BLaER1 (cell line): ENCODE measurements at regions not wholly inside any gene's neighbourhood (a gene's known extent, or its start where the extent isn't known, plus 50 kb on each side); places are given as distances from the start of the nearest gene placed in this dataset.
"Not testable (repeated sequence)": the region's sequence is repeated elsewhere in the genome, so short reads cannot be mapped to it uniquely, and the experiment has no call there.

Source experiments
- H3K27ac ChIP-seq: shearing (Covaris generic); formaldehyde crosslinking; 2 replicates; pipeline ENCODE4 v1.8.1; 2022
- H3K27me3 ChIP-seq: shearing (Covaris generic); formaldehyde crosslinking; 2 replicates; pipeline ENCODE4 v1.8.1; 2022
- H3K36me3 ChIP-seq: shearing (Covaris generic); formaldehyde crosslinking; 2 replicates; pipeline ENCODE4 v1.8.1; 2022
- H3K4me1 ChIP-seq: shearing (Covaris generic); formaldehyde crosslinking; 2 replicates; pipeline ENCODE4 v1.8.1; 2022
- H3K4me2 ChIP-seq: shearing (Covaris generic); formaldehyde crosslinking; 2 replicates; pipeline ENCODE4 v1.8.1; 2022
- H3K4me3 ChIP-seq: shearing (Covaris generic); formaldehyde crosslinking; 2 replicates; pipeline ENCODE4 v1.8.1; 2022
- H3K9ac ChIP-seq: shearing (Covaris generic); formaldehyde crosslinking; 2 replicates; pipeline ENCODE4 v1.8.1; 2022
- H3K9me3 ChIP-seq: shearing (Covaris generic); formaldehyde crosslinking; 2 replicates; pipeline ENCODE4 v1.8.1; 2022
- H4K20me1 ChIP-seq: shearing (Covaris generic); formaldehyde crosslinking; 2 replicates; pipeline ENCODE4 v1.8.1; 2022
- Cebpa-rat ChIP-seq: shearing (Covaris generic); IDR thresholded peaks from 2 replicates; pipeline ENCODE4 v1.8.1; 2022

DNA sequence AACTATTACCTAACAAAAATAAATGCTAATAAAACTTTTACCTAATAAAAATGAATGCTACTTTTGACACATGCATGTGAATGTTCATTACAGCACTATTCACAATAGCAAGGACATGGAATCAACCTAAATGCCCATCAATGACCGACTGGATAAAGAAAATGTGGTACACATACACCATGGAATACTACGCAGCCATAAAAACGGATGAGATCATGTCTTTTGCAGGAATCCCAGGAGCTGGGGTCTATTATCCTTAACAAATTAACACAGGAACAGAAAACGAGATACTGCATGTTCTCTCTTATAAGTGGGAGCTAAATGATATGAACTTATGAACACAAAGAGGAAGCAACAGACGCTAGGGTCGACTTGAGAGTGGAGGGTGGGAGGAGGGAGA lies 88.1 kb upstream of the FAM204A start:
- Histone ChIP-seq H4K20me1 (no peaks in the 10 kb centered on the region), H3K4me2 (no peak overlapping the region)

DNA sequence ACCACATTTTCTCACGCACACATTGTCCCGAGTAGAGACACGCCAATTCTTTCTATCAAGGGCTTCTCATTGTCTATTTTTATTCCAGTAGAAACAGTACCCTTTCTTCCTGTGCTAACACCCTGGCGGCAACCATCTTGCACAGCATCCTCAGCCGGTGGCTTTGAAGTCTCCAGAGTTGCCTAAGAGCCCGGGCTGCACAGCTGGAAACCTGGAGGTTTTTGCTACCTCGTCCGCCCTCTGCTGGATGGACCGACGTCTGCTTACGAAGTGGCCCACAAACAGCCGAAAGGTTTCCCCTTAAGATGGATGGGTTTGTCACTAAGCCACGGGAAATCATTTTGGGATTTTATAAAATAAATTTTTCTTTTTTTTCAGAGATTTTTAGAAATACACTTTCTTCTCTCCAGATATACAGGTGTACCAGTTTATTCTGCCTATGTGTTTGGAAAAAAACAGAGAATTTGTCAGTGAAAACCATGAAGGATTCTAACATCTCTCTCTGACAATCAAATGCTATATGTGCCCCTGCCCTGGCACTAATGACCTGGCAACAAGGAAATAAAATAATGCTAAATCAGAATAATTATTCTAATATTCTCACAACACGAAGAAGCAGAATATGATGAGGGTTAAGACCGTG lies 81.8 kb upstream of the FAM204A start:
- Histone ChIP-seq H3K4me2 (no peak overlapping the region), H3K27me3 (no peaks in the 10 kb centered on the region), H3K4me3 (no peak overlapping the region), H3K9ac (no peak overlapping the region), H4K20me1 (no peaks in the 10 kb centered on the region), H3K36me3 (no peaks in the 10 kb centered on the region), H3K4me1 (no peaks in the 10 kb centered on the region), H3K27ac (no peak overlapping the region), H3K9me3 (no peaks in the 10 kb centered on the region)
- TF ChIP-seq Cebpa-rat, result peak; percentile 87

More for the DNA sequence above, 88.1 kb upstream of the FAM204A start:
- Histone ChIP-seq H3K9me3 (no peaks in the 10 kb centered on the region), H3K27ac (no peak overlapping the region), H3K4me1 (no peaks in the 10 kb centered on the region), H3K4me3 (no peak overlapping the region), H3K36me3 (no peaks in the 10 kb centered on the region), H3K9ac (no peak overlapping the region), H3K27me3 (no peaks in the 10 kb centered on the region)
- no peak for TF ChIP-seq Cebpa-rat

DNA sequence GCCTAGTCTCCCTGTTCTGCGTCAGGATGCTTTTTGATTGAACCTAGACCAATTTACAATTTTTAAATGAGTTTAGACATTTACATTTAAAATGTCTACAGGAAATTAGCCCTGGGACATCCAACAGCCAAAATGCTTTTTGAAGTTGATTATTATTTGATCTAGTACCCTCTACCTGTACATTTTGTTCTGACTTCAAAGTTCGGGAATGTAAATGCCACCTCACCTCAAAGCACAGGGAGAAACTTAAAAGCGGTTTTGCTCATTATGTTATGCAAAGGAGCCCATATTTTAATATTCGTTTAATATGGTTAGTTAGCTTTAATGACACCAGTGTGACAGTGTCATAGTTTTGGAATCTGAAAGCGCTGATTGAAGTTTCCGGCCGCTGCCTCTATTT lies 80.1 kb upstream of the FAM204A start:
- no peak overlapping the region for H3K4me2 ChIP-seq
- no peaks in the 10 kb centered on the region for H3K36me3 ChIP-seq
- no peak overlapping the region for H3K4me3 ChIP-seq
- no peaks in the 10 kb centered on the region for H3K9me3 ChIP-seq
- no peaks in the 10 kb centered on the region for H3K4me1 ChIP-seq
- no peaks in the 10 kb centered on the region for H3K27me3 ChIP-seq
- H3K27ac ChIP-seq, result no peak overlapping the region
- TF ChIP-seq Cebpa-rat, result no peak
- no peaks in the 10 kb centered on the region for H4K20me1 ChIP-seq
- H3K9ac ChIP-seq, result no peak overlapping the region

DNA sequence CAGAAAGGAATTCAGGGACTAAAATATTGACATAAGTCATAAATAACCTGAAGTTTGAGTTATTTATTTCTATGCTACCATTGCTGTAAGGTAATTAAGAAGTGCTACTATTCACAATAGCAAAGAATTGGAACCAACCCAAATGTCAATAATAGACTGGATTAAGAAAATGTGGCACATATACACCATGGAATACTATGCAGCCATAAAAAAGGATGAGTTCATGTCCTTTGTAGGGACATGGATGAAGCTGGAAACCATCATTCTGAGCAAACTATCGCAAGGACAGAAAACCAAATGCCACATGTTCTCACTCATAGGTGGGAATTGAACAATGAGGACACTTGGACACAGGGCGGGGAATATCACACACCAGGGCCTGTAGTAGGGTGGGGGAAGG lies 77.9 kb upstream of the FAM204A start:
- not testable (repeated sequence) for H3K4me2 ChIP-seq, H3K4me1 ChIP-seq, H3K9ac ChIP-seq, H3K27me3 ChIP-seq, H3K4me3 ChIP-seq, H3K27ac ChIP-seq, H3K9me3 ChIP-seq, H3K36me3 ChIP-seq, H4K20me1 ChIP-seq

DNA sequence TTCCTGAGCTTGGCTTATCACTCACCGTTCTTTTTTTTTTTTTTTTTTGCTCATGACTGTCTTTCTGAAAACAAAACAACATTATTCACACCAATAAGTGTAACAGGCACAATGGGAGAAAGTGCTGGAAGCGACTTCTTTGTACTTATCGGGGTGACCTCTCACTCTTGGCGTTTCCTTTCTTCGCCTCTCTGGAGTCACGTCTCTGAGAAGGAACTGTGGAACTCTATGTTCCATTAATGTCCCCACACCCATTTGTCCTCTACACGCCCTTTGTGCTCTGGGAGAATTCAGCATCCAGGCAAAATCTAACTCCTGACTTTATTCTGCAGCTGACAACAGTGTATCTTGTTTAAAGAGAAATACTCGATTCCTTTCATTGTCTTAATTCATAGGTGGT lies 70.8 kb upstream of the FAM204A start:
- no peak overlapping the region for H3K4me2 ChIP-seq
- H3K9me3 ChIP-seq, result no peaks in the 10 kb centered on the region
- no peaks in the 10 kb centered on the region for H4K20me1 ChIP-seq
- no peaks in the 10 kb centered on the region for H3K27me3 ChIP-seq
- no peak for TF ChIP-seq Cebpa-rat
- H3K4me3 ChIP-seq, result no peak overlapping the region
- no peaks in the 10 kb centered on the region for H3K36me3 ChIP-seq
- H3K27ac ChIP-seq, result no peak overlapping the region
- H3K4me1 ChIP-seq, result no peaks in the 10 kb centered on the region
- no peak overlapping the region for H3K9ac ChIP-seq

DNA sequence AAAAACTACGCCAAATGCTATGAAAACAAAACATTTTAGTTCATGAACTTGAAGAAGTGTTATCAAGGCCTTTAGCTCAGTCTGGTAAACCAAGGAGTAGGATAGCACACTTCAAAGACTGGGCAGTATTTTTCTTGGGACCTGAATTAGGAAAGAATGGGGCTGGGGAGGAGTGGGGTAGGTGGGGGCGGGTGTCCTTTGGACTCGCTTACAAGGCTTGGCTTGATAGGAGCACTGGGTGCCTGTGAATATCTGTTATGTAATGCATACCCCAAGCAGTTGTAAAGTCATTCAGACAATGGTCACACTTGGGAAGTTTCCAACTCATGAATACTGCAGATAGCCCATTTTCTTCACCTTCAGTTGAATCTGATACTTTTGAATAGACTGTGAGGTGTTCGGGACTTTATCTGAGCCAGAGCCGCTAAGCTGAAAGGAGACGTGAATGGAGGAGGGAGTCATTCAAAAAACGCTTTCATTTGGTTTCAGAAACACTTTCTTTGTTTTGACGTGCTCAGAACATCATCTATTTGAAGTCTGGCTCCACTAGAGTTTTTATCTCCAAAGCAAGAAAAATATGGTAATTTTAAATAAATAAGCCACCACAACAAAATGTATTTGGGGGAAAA lies 70.1 kb upstream of the FAM204A start:
- H3K36me3 ChIP-seq, result no peaks in the 10 kb centered on the region
- H3K9ac ChIP-seq, result no peak overlapping the region
- H3K27ac ChIP-seq, result no peak overlapping the region
- TF ChIP-seq Cebpa-rat, result no peak
- no peak overlapping the region for H3K4me2 ChIP-seq
- H4K20me1 ChIP-seq, result no peaks in the 10 kb centered on the region
- H3K27me3 ChIP-seq, result no peaks in the 10 kb centered on the region
- H3K4me1 ChIP-seq, result no peaks in the 10 kb centered on the region
- H3K9me3 ChIP-seq, result no peaks in the 10 kb centered on the region
- no peak overlapping the region for H3K4me3 ChIP-seq

DNA sequence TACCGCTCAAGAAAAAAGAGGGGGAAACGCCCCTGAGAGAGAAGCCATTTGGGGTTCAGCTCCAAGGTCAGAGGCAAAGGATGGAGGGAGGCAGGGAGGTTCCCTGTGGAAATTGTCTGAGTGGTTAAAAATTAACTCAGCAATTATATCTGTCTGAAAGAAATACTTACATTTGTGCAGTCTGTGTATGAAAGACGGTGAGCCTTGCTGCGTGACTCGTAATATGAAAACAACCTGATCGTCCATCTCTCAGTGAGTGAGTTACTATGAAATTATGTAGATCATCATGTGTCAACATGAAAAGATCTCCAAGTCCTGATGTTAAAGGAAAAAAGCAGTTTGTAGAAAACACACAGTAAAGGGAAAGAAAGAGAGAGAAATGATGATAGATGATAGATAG lies 67.2 kb upstream of the FAM204A start:
- Histone ChIP-seq H3K9me3 (no peaks in the 10 kb centered on the region), H4K20me1 (no peaks in the 10 kb centered on the region), H3K4me3 (no peak overlapping the region), H3K4me1 (no peaks in the 10 kb centered on the region), H3K27ac (no peak overlapping the region), H3K27me3 (no peaks in the 10 kb centered on the region), H3K36me3 (no peaks in the 10 kb centered on the region), H3K4me2 (no peak overlapping the region), H3K9ac (no peak overlapping the region)
- no peak for TF ChIP-seq Cebpa-rat

DNA sequence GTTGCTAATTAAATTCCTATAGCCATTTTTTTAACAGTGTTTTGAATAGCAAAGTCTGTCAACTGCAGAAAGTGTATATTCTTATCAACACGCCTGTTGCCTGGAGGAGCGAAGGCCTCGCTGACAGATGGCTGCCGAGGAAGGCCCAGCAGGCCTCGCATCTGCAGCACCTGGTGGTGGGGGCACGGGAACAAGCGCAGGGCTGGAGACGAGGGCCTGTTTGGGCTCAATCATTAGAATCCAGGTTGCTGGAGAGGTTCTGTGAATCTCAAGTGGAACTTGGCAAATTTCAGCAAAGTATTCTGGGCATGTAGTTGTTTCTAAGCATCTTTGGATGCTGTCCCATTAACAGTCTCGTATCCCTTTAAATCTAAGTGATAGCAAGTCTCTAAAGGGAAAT lies 66.1 kb upstream of the FAM204A start:
- no peak overlapping the region for H3K27ac ChIP-seq
- H3K4me1 ChIP-seq, result no peaks in the 10 kb centered on the region
- no peaks in the 10 kb centered on the region for H3K9me3 ChIP-seq
- H3K9ac ChIP-seq, result no peak overlapping the region
- TF ChIP-seq Cebpa-rat, result no peak
- no peaks in the 10 kb centered on the region for H3K27me3 ChIP-seq
- H3K4me2 ChIP-seq, result no peak overlapping the region
- no peaks in the 10 kb centered on the region for H4K20me1 ChIP-seq
- H3K36me3 ChIP-seq, result no peaks in the 10 kb centered on the region
- no peak overlapping the region for H3K4me3 ChIP-seq

DNA sequence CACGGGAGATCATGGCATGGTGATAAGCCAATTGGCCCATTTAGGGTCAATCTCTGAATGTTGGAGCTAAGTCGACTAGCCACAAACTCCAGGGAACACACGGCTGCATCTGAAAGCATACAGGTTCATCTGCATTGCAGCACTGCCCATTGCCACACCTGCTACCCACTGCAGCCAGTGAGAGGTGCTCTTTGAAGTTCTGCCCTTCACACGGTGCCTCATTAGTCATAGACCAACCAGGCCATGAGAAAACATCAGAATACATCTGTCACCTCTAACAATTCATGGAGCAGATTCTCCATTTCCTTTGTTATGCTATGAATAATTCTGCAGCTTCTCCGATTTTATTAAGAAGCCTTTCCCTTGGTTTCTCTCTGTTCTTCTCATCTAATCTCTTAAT lies 65.7 kb upstream of the FAM204A start:
- Histone ChIP-seq H3K4me2 (no peak overlapping the region), H3K4me3 (no peak overlapping the region), H3K36me3 (no peaks in the 10 kb centered on the region), H3K27ac (no peak overlapping the region), H3K4me1 (no peaks in the 10 kb centered on the region), H3K9ac (no peak overlapping the region), H4K20me1 (no peaks in the 10 kb centered on the region), H3K9me3 (no peaks in the 10 kb centered on the region), H3K27me3 (no peaks in the 10 kb centered on the region)
- TF ChIP-seq Cebpa-rat, result no peak

DNA sequence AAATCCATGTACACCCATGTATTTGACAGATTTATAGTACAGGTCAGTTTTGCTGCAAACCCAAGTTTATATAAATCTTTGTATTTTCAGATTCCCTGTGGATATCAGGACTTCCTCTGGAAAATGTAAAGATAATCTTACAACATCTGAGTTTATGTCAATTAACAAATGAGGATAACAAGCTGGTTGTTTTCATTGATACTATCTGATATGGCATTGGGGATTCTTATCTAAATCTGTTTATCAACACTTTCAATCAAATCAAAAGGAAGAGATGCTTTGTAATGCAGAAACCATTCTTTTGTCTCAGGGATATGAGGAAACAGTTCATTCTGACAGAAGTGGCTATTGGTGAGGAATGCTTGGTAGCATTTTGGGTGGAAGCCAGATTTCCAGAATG lies 64.9 kb upstream of the FAM204A start:
- Histone ChIP-seq H3K4me3 (no peak overlapping the region), H3K4me2 (no peak overlapping the region)

DNA sequence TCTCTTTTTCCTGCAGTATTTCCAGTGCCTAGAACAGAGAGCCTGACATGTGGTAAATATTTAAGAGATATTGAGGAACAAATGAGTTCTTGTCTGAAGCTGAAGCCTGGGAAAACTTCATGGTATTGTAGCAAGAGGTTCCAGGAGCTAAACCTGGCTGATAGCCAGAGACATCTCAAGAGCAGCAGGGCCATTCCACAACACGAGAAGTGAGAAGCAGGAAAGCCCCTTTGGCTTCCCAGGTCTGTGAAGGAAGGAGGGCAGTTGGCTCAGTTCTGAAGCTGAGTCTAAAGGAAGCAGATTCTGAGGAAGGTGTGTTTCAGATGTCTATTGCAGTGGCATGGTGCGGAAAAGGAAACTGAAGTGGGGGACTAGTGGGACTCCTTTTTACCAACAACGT lies 63.8 kb upstream of the FAM204A start:
- Histone ChIP-seq H3K9me3 (no peaks in the 10 kb centered on the region; the same call in 1 of the 2 replicates), H3K4me1 (no peaks in the 10 kb centered on the region), H3K36me3 (no peaks in the 10 kb centered on the region), H3K9ac (no peak overlapping the region), H3K4me2 (no peak overlapping the region), H3K4me3 (no peak overlapping the region), H3K27ac (no peak overlapping the region), H4K20me1 (no peaks in the 10 kb centered on the region), H3K27me3 (no peaks in the 10 kb centered on the region)
- no peak for TF ChIP-seq Cebpa-rat

More for the DNA sequence above, 64.9 kb upstream of the FAM204A start:
- Histone ChIP-seq H3K27me3 (no peaks in the 10 kb centered on the region), H3K4me1 (no peaks in the 10 kb centered on the region), H3K36me3 (no peaks in the 10 kb centered on the region), H3K27ac (no peak overlapping the region), H4K20me1 (no peaks in the 10 kb centered on the region), H3K9ac (no peak overlapping the region), H3K9me3 (no peaks in the 10 kb centered on the region)
- no peak for TF ChIP-seq Cebpa-rat
